Epithelial cell of proximal tubule (primary cell): ENCODE measurements at regions not wholly inside any gene's neighbourhood (a gene's known extent, or its start where the extent isn't known, plus 50 kb on each side); places are given as distances from the start of the nearest gene placed in this dataset.

Source experiments
- DNase-seq: peaks from one replicate; pipeline ENCODE4 v3.0.0-alpha.2; 2011; ENCODE audit warnings: low read depth
- H3K4me3 ChIP-seq: 2 replicates; pipeline ENCODE4 v1.5.1; 2011; ENCODE audit warnings: low read depth, mild to moderate bottlenecking, low read length
- CTCF ChIP-seq: conservative IDR thresholded peaks from 2 replicates; pipeline ENCODE4 v1.5.1; 2012; ENCODE audit warnings: low read depth, mild to moderate bottlenecking, low read length

GRCh38 chr6:140020207-140020791 is 645.9 kb upstream of the CITED2 start:
- TF ChIP-seq CTCF, result no peak
- DNase-seq, result no peak
- no peak overlapping the region for H3K4me3 ChIP-seq

- TF ChIP-seq CTCF, result no peak
- no peak for DNase-seq
- no peak overlapping the region for H3K4me3 ChIP-seq
These were observed 644.1 kb upstream of the CITED2 start for GRCh38 chr6:140018588-140018987.

GRCh38 chr6:140017470-140017869 is 643.0 kb upstream of the CITED2 start:
- no peak for DNase-seq
- H3K4me3 ChIP-seq, result no peak overlapping the region
- TF ChIP-seq CTCF, result no peak

GRCh38 chr6:140012150-140012549 is 637.7 kb upstream of the CITED2 start:
- TF ChIP-seq CTCF, result no peak
- no peak for DNase-seq
- H3K4me3 ChIP-seq, result no peak overlapping the region

- peak; percentile 13 for TF ChIP-seq CTCF
- no peak overlapping the region for H3K4me3 ChIP-seq
- DNase-seq, result no peak
These were observed 637.1 kb upstream of the CITED2 start for GRCh38 chr6:140011537-140011936.

GRCh38 chr6:140009286-140009685 is 634.8 kb upstream of the CITED2 start:
- TF ChIP-seq CTCF, result no peak

GRCh38 chr6:140007525-140007924 is 633.1 kb upstream of the CITED2 start:
- no peak for TF ChIP-seq CTCF
- no peak overlapping the region for H3K4me3 ChIP-seq
- DNase-seq, result no peak

More at GRCh38 chr6:140009286-140009685, 634.8 kb upstream of the CITED2 start:
- no peak overlapping the region for H3K4me3 ChIP-seq
- no peak for DNase-seq
